K562 (cell line): ENCODE measurements at regions not wholly inside any gene's neighbourhood (a gene's known extent, or its start where the extent isn't known, plus 50 kb on each side); places are given as distances from the start of the nearest gene placed in this dataset.

Experiments
- ATAC-seq: fragments of 200-7000 bp; cut with Tn5 transposase; 3 replicates; pipeline ENCODE4 v1.9.1; 2020; ENCODE audit warnings: moderate library complexity
- BruUV-seq: library from RNA; stranded (reverse); fragments of 400-500 nt; replicated peaks from 2 replicates; lab custom pipeline; 2021; lab: Mats Ljungman, UMichigan
- CTCF ChIA-PET: fragments of 300-600 bp; formaldehyde crosslinking; extraction: SDS; loops from one replicate; lab custom pipeline; 2021; ENCODE audit warnings: low intra/inter-chr PET ratio; lab: Yijun Ruan, JAX
- POLR2A ChIA-PET: fragments of 300-600, 350-650 bp; sonication (Branson Sonifier 250); formaldehyde crosslinking; extraction: SDS; loops from one replicate; lab custom pipeline; 2021; ENCODE audit warnings: antibody characterized with exemption, inconsistent platforms; lab: Yijun Ruan, JAX
- DNase-seq, 4 experiments: peaks; one replicate each; pipeline versions ENCODE4 v3.0.0 to v3.0.0-alpha.2; 2011 to 2018; ENCODE audit warnings: low spot score in 3 of 4, mixed read lengths in 3 of 4; ENCODE audit errors: extremely low read depth in 1 of 4
- FAIRE-seq: peaks from 2 replicates; lab custom pipeline; 2011; peaks lifted over from hg19 to GRCh38; lab: Jason Lieb, UNC
- H2AFZ ChIP-seq: 2 replicates; pipeline ENCODE4 v1.6.0; 2011; ENCODE audit warnings: low read depth, low read length, control low read depth, inconsistent platforms
- H3K27ac ChIP-seq: fragments of 200-600 bp; 3 replicates; pipeline ENCODE4 v1.8.0; 2011; ENCODE audit warnings: low read depth, mild to moderate bottlenecking, control low read depth, inconsistent platforms, low read length, moderate library complexity, mixed read lengths; ENCODE audit errors: extremely low read depth
- H3K27me3 ChIP-seq, 2 experiments: fragments of 300-600 bp in 1 of 2; 2 replicates in 1 of 2; 3 replicates in 1 of 2; pipeline versions ENCODE4 v1.6.0 to v1.8.0; 2011; ENCODE audit warnings: inconsistent platforms in 2 of 2, low read length in 2 of 2, mild to moderate bottlenecking in 1 of 2, mixed read lengths in 1 of 2, moderate library complexity in 1 of 2; ENCODE audit not compliant: control insufficient read depth in 2 of 2, insufficient read depth in 2 of 2
- H3K36me3 ChIP-seq: fragments of 300-600 bp; 3 replicates; pipeline ENCODE4 v1.8.0; 2011; ENCODE audit warnings: mild to moderate bottlenecking, low read length, inconsistent platforms; ENCODE audit not compliant: control insufficient read depth, insufficient read depth
- H3K4me1 ChIP-seq, 2 experiments: fragments of 200-600 bp in 1 of 2; replicated peaks in 1 of 2; 2 replicates in 1 of 2; 3 replicates in 1 of 2; pipeline versions ENCODE4 v1.5.1 to v1.8.0; 2011; ENCODE audit warnings: inconsistent platforms in 2 of 2, low read length in 2 of 2, mild to moderate bottlenecking in 1 of 2, mixed read lengths in 1 of 2, moderate library complexity in 1 of 2; ENCODE audit not compliant: control insufficient read depth in 2 of 2, insufficient read depth in 2 of 2
- H3K4me2 ChIP-seq: 2 replicates; pipeline ENCODE4 v1.6.1; 2011; ENCODE audit warnings: low read length, control low read depth, inconsistent platforms, mixed read lengths; ENCODE audit not compliant: insufficient read depth
- H3K4me3 ChIP-seq: fragments of 200-600 bp; sonication (generic), shearing (Covaris generic); 2 replicates; pipeline ENCODE4 v1.5.1; 2016; ENCODE audit warnings: control low read depth, inconsistent platforms
- H3K79me2 ChIP-seq: fragments of 200-600 bp; 3 replicates; pipeline ENCODE4 v1.8.0; 2011; ENCODE audit warnings: low read length, inconsistent platforms; ENCODE audit not compliant: control insufficient read depth, insufficient read depth
- H3K9ac ChIP-seq, 2 experiments: 2 replicates each; pipeline versions ENCODE4 v1.6.0 to v1.6.1; 2011; ENCODE audit warnings: low read depth in 2 of 2, low read length in 2 of 2, control low read depth in 1 of 2, inconsistent platforms in 1 of 2, mild to moderate bottlenecking in 1 of 2, mixed read lengths in 1 of 2; ENCODE audit not compliant: insufficient read depth in 1 of 2
- H3K9me1 ChIP-seq: one replicate; pipeline ENCODE4 v1.6.0; 2011; ENCODE audit warnings: inconsistent platforms, mild to moderate bottlenecking, low read length, moderate library complexity; ENCODE audit not compliant: control insufficient read depth, insufficient read depth
- H3K9me3 ChIP-seq: replicated peaks from 2 replicates; pipeline ENCODE4 v1.5.1; 2011; ENCODE audit warnings: low read depth, low read length, inconsistent platforms; ENCODE audit not compliant: control insufficient read depth, insufficient read depth
- H4K20me1 ChIP-seq: replicated peaks from 2 replicates; pipeline ENCODE4 v1.6.1; 2011; ENCODE audit warnings: low read length, inconsistent platforms, mixed read lengths; ENCODE audit not compliant: control insufficient read depth, insufficient read depth
- ADNP ChIP-seq: fragments of 200-800 bp; sonication (Bioruptor generic); IDR thresholded peaks from 2 replicates; pipeline ENCODE4 v1.6.1; 2016; ENCODE audit warnings: missing genetic modification characterization, missing compliant biosample characterization
- CTBP1 ChIP-seq: fragments of 450-650 bp; IDR thresholded peaks from 2 replicates; pipeline ENCODE4 v1.6.1; 2016; ENCODE audit warnings: borderline replicate concordance
- ETV5 ChIP-seq: sonication (generic); formaldehyde crosslinking; IDR thresholded peaks from 2 replicates; pipeline ENCODE4 v1.4.0; 2020; ENCODE audit warnings: low read depth, mild to moderate bottlenecking, missing genetic modification reagents
- MTF1 ChIP-seq: fragments of 250-450 bp; sonication (Bioruptor Pico); IDR thresholded peaks from 2 replicates; pipeline ENCODE4 v1.9.0; 2021; ENCODE audit warnings: moderate library complexity, mild to moderate bottlenecking, inconsistent platforms, borderline replicate concordance
- NR1H2 ChIP-seq: sonication (generic); formaldehyde crosslinking; IDR thresholded peaks from 2 replicates; pipeline ENCODE4 v1.4.0; 2020; ENCODE audit warnings: mild to moderate bottlenecking, missing genetic modification reagents
- NR2C2 ChIP-seq, 2 experiments: fragments of 200-800 bp in 1 of 2; sonication (Bioruptor generic) in 1 of 2; sonication (generic) in 1 of 2; formaldehyde crosslinking in 1 of 2; IDR thresholded peaks; 2 replicates each; pipeline versions ENCODE4 v1.6.1 to v1.8.0; 2016 to 2022; ENCODE audit warnings: mild to moderate bottlenecking in 1 of 2, missing compliant biosample characterization in 1 of 2, missing genetic modification characterization in 1 of 2, missing genetic modification reagents in 1 of 2
- SAFB2 ChIP-seq: fragments of 200-400 bp; formaldehyde crosslinking; IDR thresholded peaks from 2 replicates; pipeline ENCODE4 v1.6.1; 2018; ENCODE audit warnings: borderline replicate concordance, low read length, low read depth, moderate library complexity; ENCODE audit not compliant: severe bottlenecking
- THRB ChIP-seq: fragments of 450-650 bp; formaldehyde crosslinking; conservative IDR thresholded peaks from 2 replicates; pipeline ENCODE4 v1.4.0; 2022; ENCODE audit warnings: mild to moderate bottlenecking, missing genetic modification characterization
- ZBTB12 ChIP-seq: fragments of 250-450 bp; sonication (Bioruptor Pico); IDR thresholded peaks from 2 replicates; pipeline ENCODE4 v1.4.0; 2020
- ZNF507 ChIP-seq: conservative IDR thresholded peaks from 2 replicates; pipeline ENCODE4 v1.6.1; 2017; ENCODE audit warnings: missing genetic modification characterization, missing compliant biosample characterization
- WGBS: fragments of 100-300 bp; shearing (Covaris generic); methylation state at CpG from one replicate; pipeline ENCODE4 v1.1.6; 2016; ENCODE audit warnings: low coverage, mixed read lengths; ENCODE audit not compliant: insufficient coverage; ENCODE audit errors: missing lambda C conversion rate; 5-methylcytosine and 5-hydroxymethylcytosine counted together
- in situ Hi-C: fragments of 300-500 bp; cut with MboI; formaldehyde crosslinking; loops from 4 replicates; pipeline ENCODE4 v1.15.0; 2018; ENCODE audit warnings: inconsistent platforms, mixed read lengths
- intact Hi-C: fragments of 100-400 bp; cut with micrococcal nuclease; formaldehyde crosslinking; loops from 2 replicates; pipeline ENCODE4 v1.14.2; 2022

- Histone ChIP-seq H3K4me3 (no peak overlapping the region), H3K9me3 (no peaks in the 10 kb centered on the region), H3K27me3 (peaks cover 9 to 32% of the 10 kb centered on the region in 2 experiments), H3K9me1 (no peaks in the 10 kb centered on the region), H3K27ac (no peak overlapping the region), H3K4me2 (no peak overlapping the region), H2AFZ (no peak overlapping the region), H3K36me3 (no peaks in the 10 kb centered on the region), H3K4me1 (no peaks in the 10 kb centered on the region; a peak in 1 of 5 replicates), H4K20me1 (no peaks in the 10 kb centered on the region), H3K79me2 (no peaks in the 10 kb centered on the region), H3K9ac (no peak overlapping the region)
- ChIA-PET POLR2A (no interaction called here), CTCF (no interaction called here)
- DNase-seq (no peak), FAIRE-seq (no peak), ATAC-seq (no peak)
- intact Hi-C loops (no loop called here), in situ Hi-C loops (no loop called here)
- BruUV-seq: no TSS peak
- TF ChIP-seq NR1H2: no peak
- WGBS: 12% methylated on average over 8 of the region's 8 CpGs
Measured at GRCh38 chr7:50956522-50957155, 173.9 kb upstream of the GRB10 start.

- ChIA-PET POLR2A (interaction anchor here (1.2 to 1.5 kb wide), 2 partner anchors 9 to 24 kb away, joined by 3 to 4 read pairs; no protein-coding TSS in a partner anchor), CTCF (no interaction called here)
- Histone ChIP-seq H3K9ac (no peak overlapping the region), H3K9me3 (no peaks in the 10 kb centered on the region), H3K4me2 (no peak overlapping the region), H3K4me3 (no peak overlapping the region), H3K27me3 (peaks cover 9 to 32% of the 10 kb centered on the region in 2 experiments), H3K79me2 (no peaks in the 10 kb centered on the region), H2AFZ (no peak overlapping the region), H3K27ac (no peak overlapping the region), H3K9me1 (no peaks in the 10 kb centered on the region), H3K36me3 (no peaks in the 10 kb centered on the region), H3K4me1 (no peaks in the 10 kb centered on the region), H4K20me1 (no peaks in the 10 kb centered on the region)
- DNase-seq (no peak), FAIRE-seq (no peak), ATAC-seq (no peak)
- intact Hi-C loops: no loop called here
- WGBS: 2% methylated on average over 5 of the region's 5 CpGs
- in situ Hi-C loops: no loop called here
- no TSS peak for BruUV-seq
- TF ChIP-seq ZNF507 (tag): no peak
- TF ChIP-seq THRB (CRISPR knock-in tag): no peak
- TF ChIP-seq CTBP1: no peak
- no peak for TF ChIP-seq NR2C2 (CRISPR knock-in tag; IDR thresholded peaks at IDR 0.05)
- TF ChIP-seq NR2C2 (tag; IDR thresholded peaks at IDR 0.05): no peak
- TF ChIP-seq ADNP (tag): no peak
- TF ChIP-seq ZBTB12 (CRISPR knock-in tag): no peak
- TF ChIP-seq MTF1 (CRISPR knock-in tag): no peak
- TF ChIP-seq ETV5 (CRISPR knock-in tag): no peak
- TF ChIP-seq SAFB2: no peak
Measured at GRCh38 chr7:50954716-50955115, 172.0 kb upstream of the GRB10 start.
